ENCODE measurements at regions not wholly inside any gene's neighbourhood (a gene's known extent, or its start where the extent isn't known, plus 50 kb on each side); places are given as distances from the start of the nearest gene placed in this dataset.

DNA sequence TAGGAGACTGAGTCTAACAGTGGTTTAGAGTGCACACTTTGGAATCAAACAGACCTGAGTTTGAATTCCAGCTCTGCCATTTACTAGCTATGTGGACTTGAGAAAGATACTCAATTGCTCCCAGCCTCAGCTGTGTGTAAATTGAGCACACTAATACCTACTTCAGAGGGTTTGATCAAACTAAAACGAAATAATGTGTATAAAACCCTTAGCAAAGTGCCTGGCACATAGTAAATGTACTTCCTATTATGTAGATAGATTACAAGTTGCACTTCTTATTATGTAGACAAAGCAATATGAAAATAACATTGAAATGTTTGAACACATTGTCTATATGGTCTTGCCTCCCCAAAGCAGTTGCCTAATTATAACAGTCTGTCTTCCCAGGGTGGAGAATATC, 180.6 kb downstream of the ANXA2 start:
- TF ChIP-seq EZH2 (IDR thresholded peaks at IDR 0.05; ENCODE audit: borderline replicate concordance, low read depth, low read length, severe bottlenecking) = no peak
- TF ChIP-seq, protein P1, sequence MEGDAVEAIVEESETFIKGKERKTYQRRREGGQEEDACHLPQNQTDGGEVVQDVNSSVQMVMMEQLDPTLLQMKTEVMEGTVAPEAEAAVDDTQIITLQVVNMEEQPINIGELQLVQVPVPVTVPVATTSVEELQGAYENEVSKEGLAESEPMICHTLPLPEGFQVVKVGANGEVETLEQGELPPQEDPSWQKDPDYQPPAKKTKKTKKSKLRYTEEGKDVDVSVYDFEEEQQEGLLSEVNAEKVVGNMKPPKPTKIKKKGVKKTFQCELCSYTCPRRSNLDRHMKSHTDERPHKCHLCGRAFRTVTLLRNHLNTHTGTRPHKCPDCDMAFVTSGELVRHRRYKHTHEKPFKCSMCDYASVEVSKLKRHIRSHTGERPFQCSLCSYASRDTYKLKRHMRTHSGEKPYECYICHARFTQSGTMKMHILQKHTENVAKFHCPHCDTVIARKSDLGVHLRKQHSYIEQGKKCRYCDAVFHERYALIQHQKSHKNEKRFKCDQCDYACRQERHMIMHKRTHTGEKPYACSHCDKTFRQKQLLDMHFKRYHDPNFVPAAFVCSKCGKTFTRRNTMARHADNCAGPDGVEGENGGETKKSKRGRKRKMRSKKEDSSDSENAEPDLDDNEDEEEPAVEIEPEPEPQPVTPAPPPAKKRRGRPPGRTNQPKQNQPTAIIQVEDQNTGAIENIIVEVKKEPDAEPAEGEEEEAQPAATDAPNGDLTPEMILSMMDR (IDR thresholded peaks at IDR 0.05; ENCODE audit: borderline replicate concordance, extremely low read depth, low read length, poor library complexity, severe bottlenecking) = no peak
- no peak for ATAC-seq (ENCODE audit: insufficient read depth, low read depth)
- no peak overlapping the region for H2AFZ ChIP-seq (ENCODE audit: low read depth, low read length)

DNA sequence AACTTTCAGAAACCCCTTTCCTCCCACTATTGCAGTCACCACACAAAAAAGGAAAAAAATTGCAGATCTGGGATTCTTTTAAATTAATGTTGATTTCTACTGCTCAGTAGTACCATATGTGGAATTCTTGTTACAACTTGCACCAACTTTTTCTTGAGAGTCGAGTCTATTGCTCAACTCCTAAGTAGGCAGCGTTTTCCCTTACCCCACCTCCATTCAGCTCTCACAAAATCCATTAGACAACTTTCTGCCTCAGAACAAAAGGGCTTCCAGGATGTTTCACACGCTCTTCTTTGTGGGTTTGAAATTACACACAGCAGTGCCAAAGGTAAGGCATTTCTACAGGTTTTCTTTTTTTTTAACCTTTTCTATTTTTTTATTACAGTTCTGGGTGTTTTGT, 179.5 kb downstream of the ANXA2 start:
- Histone ChIP-seq H3K36me3 (ENCODE audit: insufficient read depth, low read length) (no peaks in the 10 kb centered on the region), H2AFZ (ENCODE audit: low read depth, low read length) (no peak overlapping the region), H3K27me3 (ENCODE audit: insufficient read depth, low read length, poor library complexity) (no peaks in the 10 kb centered on the region), H3K9ac (ENCODE audit: low read depth, low read length) (no peak overlapping the region), H3K27ac (ENCODE audit: low read length) (no peak overlapping the region), H4K20me1 (ENCODE audit: insufficient read depth, low read length) (no peaks in the 10 kb centered on the region), H3K9me3 (ENCODE audit: insufficient read depth, low read length, severe bottlenecking) (no peaks in the 10 kb centered on the region), H3K4me1 (ENCODE audit: insufficient read depth, low read length) (no peaks in the 10 kb centered on the region), H3K4me3 (ENCODE audit: low read depth in 1 of 2, low read length in 2 of 2) (no peak overlapping the region), H3K79me2 (ENCODE audit: insufficient read depth, low read length) (no peaks in the 10 kb centered on the region), H3K4me2 (ENCODE audit: insufficient read depth, low read length) (no peak overlapping the region)
- no peak for ATAC-seq (ENCODE audit: insufficient read depth, low read depth)
- DNase-seq = no peak
- TF ChIP-seq EZH2 (IDR thresholded peaks at IDR 0.05; ENCODE audit: borderline replicate concordance, low read depth, low read length, severe bottlenecking) = no peak
- TF ChIP-seq, protein P1 (IDR thresholded peaks at IDR 0.05; ENCODE audit: borderline replicate concordance, extremely low read depth, low read length, poor library complexity, severe bottlenecking) = no peak

More for the DNA sequence above, 180.6 kb downstream of the ANXA2 start:
- H4K20me1 ChIP-seq (ENCODE audit: insufficient read depth, low read length) = no peaks in the 10 kb centered on the region
- no peak overlapping the region for H3K27ac ChIP-seq (ENCODE audit: low read length)
- H3K36me3 ChIP-seq (ENCODE audit: insufficient read depth, low read length) = no peaks in the 10 kb centered on the region
- no peaks in the 10 kb centered on the region for H3K4me1 ChIP-seq (ENCODE audit: insufficient read depth, low read length)
- no peak overlapping the region for H3K9ac ChIP-seq (ENCODE audit: low read depth, low read length)
- no peak overlapping the region for H3K4me2 ChIP-seq (ENCODE audit: insufficient read depth, low read length)
- H3K4me3 ChIP-seq (ENCODE audit: low read depth in 1 of 2, low read length in 2 of 2) = no peak overlapping the region
- H3K27me3 ChIP-seq (ENCODE audit: insufficient read depth, low read length, poor library complexity) = no peaks in the 10 kb centered on the region
- H3K79me2 ChIP-seq (ENCODE audit: insufficient read depth, low read length) = no peaks in the 10 kb centered on the region
- H3K9me3 ChIP-seq (ENCODE audit: insufficient read depth, low read length, severe bottlenecking) = no peaks in the 10 kb centered on the region
- DNase-seq = no peak

DNA sequence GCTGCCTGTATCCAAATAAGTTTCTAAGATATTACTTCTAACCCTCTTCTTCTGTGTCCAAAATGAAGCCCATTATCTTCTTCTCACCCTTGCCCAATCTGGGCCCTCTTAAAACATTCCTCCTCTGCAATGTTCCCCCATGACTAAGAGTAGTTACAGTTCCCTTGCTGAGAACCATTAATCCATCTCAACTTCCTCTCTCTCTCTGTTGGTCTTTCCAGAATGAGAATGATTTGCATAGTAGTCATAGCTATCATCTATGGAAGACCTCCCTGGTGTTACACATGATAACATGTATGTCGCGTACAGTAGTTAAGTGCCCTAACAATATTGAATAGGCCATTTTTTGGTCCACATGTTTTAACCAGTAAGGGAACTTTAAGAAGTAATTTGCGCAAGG, 177.9 kb downstream of the ANXA2 start:
- ATAC-seq (ENCODE audit: insufficient read depth, low read depth) (no peak), DNase-seq (no peak)
- Histone ChIP-seq H3K4me3 (ENCODE audit: low read depth in 1 of 2, low read length in 2 of 2) (no peak overlapping the region), H3K79me2 (ENCODE audit: insufficient read depth, low read length) (no peaks in the 10 kb centered on the region), H3K9ac (ENCODE audit: low read depth, low read length) (no peak overlapping the region), H3K9me3 (ENCODE audit: insufficient read depth, low read length, severe bottlenecking) (no peaks in the 10 kb centered on the region), H3K27ac (ENCODE audit: low read length) (no peak overlapping the region), H2AFZ (ENCODE audit: low read depth, low read length) (no peak overlapping the region), H3K36me3 (ENCODE audit: insufficient read depth, low read length) (no peaks in the 10 kb centered on the region), H4K20me1 (ENCODE audit: insufficient read depth, low read length) (no peaks in the 10 kb centered on the region), H3K4me1 (ENCODE audit: insufficient read depth, low read length) (no peaks in the 10 kb centered on the region), H3K27me3 (ENCODE audit: insufficient read depth, low read length, poor library complexity) (no peaks in the 10 kb centered on the region), H3K4me2 (ENCODE audit: insufficient read depth, low read length) (no peak overlapping the region)
- no peak for TF ChIP-seq EZH2 (IDR thresholded peaks at IDR 0.05; ENCODE audit: borderline replicate concordance, low read depth, low read length, severe bottlenecking)
- TF ChIP-seq, protein P1 (IDR thresholded peaks at IDR 0.05; ENCODE audit: borderline replicate concordance, extremely low read depth, low read length, poor library complexity, severe bottlenecking) = no peak

GRCh38 chr15:60221356-60221755, 176.4 kb downstream of the ANXA2 start:
- Histone ChIP-seq H3K4me1 (ENCODE audit: insufficient read depth, low read length) (no peaks in the 10 kb centered on the region), H3K27ac (ENCODE audit: low read length) (no peak overlapping the region), H3K9ac (ENCODE audit: low read depth, low read length) (no peak overlapping the region), H3K4me2 (ENCODE audit: insufficient read depth, low read length) (no peak overlapping the region), H2AFZ (ENCODE audit: low read depth, low read length) (no peak overlapping the region), H3K36me3 (ENCODE audit: insufficient read depth, low read length) (no peaks in the 10 kb centered on the region), H3K27me3 (ENCODE audit: insufficient read depth, low read length, poor library complexity) (peaks cover 2% of the 10 kb centered on the region), H3K4me3 (ENCODE audit: low read depth in 1 of 2, low read length in 2 of 2) (no peak overlapping the region), H4K20me1 (ENCODE audit: insufficient read depth, low read length) (no peaks in the 10 kb centered on the region), H3K9me3 (ENCODE audit: insufficient read depth, low read length, severe bottlenecking) (no peaks in the 10 kb centered on the region), H3K79me2 (ENCODE audit: insufficient read depth, low read length) (no peaks in the 10 kb centered on the region)
- TF ChIP-seq EZH2 (IDR thresholded peaks at IDR 0.05; ENCODE audit: borderline replicate concordance, low read depth, low read length, severe bottlenecking) = no peak
- TF ChIP-seq, protein P1 (IDR thresholded peaks at IDR 0.05; ENCODE audit: borderline replicate concordance, extremely low read depth, low read length, poor library complexity, severe bottlenecking) = no peak
- ATAC-seq (ENCODE audit: insufficient read depth, low read depth) (no peak), DNase-seq (no peak)
